SIG-M5 treated with dmso at 0.1 percent for 504 hours (cell line): ENCODE measurements at regions not wholly inside any gene's neighbourhood (a gene's known extent, or its start where the extent isn't known, plus 50 kb on each side); places are given as distances from the start of the nearest gene placed in this dataset.

ENCODE experiments used
- DNase-seq: peaks from one replicate; lab custom pipeline; 2025; ENCODE audit not compliant: unreplicated experiment; lab: John Stamatoyannopoulos, UW

DNA sequence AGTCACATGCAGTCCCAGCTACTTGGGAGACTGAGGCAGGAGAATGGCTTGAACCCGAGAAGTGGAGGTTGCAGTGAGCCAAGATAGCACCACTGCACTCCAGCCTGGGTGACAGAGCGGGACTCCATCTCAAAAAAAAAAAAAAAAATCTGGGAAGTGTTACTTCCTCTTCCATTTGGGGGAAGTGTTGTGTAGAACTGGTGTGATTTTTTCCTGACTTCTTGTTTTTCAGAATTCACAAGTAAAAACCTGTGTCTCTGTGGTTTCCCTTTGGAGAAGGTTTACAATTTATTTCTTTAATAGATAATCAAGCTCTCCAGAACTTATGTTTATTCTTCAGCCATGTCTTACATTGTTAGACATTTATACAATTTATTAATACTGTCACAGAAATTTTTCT lies 396.1 kb downstream of the BRD1 start:
- no peak for DNase-seq

DNA sequence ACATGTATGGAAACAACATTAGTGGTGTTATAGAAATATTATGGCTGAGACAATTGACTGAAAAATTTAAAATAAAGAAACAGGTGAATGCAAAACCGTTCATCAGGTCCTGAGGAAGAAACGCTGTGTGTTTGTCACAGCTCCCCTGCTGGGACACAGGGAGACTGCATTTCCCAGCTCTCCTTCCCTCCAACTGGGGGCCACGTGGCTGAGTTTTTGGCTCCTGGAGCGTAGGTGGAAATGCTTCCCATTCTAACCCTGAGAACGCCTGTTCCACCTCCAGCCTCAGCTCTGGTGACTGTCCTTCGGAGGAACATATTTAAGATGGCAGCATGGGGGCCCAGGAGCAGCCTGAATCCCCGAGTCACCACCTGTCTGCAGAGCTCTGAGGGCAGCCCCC lies 398.6 kb downstream of the BRD1 start:
- DNase-seq = no peak

DNA sequence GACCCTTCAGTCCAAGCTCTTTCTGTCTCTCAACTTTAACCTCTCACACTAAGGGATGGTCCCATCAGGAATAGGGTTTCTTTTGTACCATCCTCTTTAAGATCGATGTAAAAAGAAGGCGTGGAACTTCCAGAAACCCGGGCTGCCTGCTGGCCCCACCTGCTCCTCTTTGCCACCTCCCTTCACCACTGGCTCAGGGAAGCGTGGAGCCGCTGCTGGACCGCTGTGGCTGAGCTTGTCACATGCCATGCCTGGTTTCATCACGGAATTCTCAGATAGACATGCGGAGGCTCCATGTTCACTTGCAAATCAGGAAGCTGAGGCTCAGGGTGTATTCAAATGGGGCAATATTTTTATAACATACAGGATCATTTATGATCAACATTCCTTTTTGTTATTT lies 399.7 kb downstream of the BRD1 start:
- DNase-seq = no peak

DNA sequence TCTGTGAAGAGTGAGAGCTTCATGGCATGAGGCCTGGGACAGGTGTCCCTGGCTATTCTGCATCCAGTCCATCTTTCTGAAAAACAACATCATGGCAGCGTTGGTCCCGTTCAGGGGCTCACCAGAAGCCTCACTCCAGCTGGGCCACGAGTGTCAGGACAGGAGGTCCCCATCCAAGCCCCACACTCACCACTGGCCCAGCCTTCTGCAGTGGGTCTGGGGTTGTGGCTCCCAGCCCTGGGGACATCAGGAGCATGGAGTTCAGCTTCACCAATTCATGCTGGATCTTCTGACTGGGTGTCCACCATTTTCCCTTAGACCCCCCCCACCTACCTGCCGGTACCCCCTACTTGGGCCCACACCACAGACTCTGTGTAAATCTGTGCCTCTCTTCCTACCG lies 400.3 kb downstream of the BRD1 start:
- DNase-seq = no peak

DNA sequence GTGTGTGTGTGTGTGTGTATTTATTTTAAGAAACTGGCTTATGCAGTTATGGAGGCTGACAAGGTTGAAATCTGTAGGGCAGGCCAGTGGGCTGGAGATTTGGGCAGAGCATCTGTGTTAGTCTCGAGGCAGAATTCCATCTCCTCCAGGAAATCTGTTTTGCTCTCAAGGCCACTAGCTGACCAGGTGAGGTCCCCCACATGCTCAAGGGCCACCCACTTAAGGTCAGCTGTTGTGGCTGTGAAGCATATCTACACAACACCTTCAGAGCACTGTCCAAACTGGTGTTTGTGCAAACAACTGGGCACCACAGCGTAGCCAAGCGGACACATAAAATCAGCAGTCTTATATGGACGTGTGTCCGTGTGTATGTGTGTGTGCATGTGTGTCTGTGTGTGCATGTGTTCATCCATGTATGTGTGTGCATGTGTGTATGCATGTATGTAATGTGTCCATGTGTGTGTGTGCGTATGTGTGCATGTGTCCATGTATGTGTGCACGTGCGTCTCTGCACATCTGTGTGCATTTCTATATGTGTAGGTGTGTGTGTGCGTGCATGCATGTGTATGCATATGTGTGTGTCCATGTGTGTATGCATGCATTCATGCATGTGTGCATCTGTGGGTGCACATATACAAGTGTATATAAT lies 400.9 kb downstream of the BRD1 start:
- no peak for DNase-seq

DNA sequence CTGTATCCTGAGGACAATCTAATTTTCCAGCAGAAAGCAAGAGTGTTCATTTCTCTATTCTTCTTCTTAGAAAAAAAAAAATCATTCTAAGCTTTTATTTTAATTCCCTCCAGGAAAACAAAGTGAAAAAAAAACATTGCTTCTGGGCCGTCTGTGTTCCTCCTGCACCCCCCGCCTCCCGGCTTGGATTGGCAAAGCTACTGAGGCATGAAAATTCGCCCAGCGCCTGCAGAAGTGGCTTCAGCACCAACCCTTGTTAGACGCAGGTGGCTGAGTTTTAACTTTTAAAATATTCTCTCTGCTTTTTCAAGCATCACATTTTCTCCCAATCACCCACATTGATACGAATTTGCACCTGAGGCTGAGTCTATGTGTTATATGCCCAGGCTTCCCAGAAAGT lies 401.6 kb downstream of the BRD1 start:
- DNase-seq = no peak

DNA sequence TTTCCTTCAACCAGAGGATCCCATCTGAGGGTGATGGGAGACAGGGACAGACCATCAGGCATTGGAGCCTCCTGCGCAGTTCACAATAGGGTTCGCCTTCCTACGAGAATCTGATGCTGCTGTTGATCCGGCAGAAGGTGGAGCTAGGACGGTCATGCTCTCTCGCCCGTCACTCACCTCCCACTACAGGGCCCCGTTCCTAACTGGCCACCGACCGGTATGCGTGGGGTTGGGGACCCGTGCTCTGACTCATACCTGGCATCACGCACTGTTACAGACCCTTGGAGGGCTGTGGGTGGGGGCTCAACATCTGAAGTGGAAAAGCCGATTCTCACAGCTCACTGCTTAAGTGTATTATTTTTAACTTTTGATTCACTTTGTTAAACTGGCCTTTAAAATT lies 402.3 kb downstream of the BRD1 start:
- no peak for DNase-seq

DNA sequence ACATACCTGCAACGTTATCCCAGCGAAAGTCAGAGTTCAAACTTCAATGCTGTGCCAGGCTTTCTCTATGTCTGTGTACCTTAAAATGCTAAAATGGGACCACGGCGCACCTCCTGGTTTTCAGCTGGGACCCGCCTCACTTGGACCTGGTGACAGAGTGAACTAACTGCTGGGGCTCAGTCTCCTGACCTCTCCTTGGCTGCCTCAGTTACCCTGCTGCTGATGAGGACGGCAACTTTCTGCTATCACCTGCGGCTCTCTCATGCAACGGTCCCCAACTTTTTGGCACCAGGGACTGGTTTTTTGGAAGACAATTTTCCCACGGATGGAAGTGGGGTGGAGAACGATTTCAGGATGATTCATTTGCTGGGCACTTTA lies 402.8 kb downstream of the BRD1 start:
- DNase-seq = no peak

DNA sequence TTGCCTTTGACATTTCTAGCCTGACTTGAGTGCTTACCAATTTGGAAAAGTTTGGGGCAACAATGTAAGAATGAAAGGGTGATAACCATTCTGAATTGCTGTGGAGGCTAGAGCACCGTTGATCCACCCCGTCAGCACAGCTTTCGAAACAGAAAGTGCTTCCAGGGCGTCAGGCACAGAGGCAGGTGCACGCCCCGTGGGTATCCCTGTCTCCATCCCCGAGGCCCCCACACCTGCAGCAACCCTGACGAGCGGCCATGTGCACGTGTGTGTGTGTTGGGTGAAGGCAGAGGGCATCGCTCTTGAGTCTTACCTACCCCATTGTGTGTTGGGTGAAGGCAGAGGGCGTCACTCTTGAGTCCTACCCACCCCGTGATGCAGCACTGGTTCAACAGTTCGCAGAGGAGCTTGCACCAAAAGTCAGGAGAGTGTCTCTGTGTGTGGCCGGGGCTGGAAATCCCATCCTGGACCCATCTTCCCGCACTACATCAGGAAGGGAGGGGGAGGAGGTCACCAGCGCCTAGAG lies 404.5 kb downstream of the BRD1 start:
- no peak for DNase-seq

DNA sequence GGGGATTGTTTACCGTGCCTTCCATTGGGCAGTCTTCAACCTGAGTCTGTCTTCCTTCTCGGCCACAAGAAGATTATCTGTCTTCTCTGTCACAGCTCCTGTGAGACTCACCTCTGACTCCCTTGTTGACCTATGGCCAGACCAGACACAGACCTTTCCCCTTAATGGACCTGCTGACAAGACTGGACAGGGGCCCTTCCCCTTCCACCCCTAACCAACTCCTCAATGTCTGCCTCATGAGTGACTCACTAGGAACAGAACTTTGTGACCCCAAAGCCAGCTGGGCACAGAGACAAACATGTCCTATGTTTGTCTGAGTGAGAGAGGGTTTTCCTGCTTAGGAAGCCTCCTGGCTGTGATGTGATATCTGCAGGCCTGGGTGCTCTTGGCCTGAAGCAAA lies 405.0 kb downstream of the BRD1 start:
- no peak for DNase-seq

DNA sequence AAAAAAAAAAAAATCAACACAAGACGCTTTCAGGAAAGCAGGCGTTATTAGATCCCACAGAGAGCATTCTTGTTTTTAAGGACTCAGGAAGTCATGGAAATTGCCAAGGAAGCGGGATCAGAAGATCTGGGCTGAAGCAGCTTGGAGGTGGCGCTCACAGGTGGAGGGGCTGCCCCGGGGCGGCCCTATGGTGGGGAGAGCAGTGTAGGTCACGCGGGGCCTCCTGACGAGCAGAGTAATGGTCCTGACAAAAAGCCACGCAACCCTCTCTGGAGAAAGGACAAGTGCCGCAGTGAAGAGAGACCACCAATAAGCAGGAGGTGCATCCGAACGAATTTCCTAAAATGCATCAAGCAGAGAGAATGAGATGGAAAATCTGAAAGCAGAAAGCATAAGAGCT lies 407.0 kb downstream of the BRD1 start:
- DNase-seq = no peak

DNA sequence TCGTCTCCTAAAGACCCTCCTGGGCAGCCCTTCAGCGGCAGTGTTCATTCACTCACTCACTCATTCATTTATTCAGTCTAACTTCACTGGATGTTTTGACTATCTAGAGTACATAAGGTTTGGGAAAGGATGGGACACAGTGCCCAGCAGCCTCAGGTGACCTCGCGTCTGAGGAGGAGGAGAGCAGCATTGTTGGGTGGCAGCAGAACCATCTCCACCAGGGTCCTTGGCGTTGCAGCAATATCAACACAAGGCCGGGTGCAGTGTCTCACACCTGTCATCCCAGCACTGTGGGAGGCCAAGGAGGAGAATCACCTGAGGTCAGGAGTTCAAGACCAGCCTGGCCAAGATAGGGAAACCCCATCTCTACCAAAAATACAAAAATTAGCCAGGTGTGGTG lies 408.0 kb downstream of the BRD1 start:
- DNase-seq = no peak

DNA sequence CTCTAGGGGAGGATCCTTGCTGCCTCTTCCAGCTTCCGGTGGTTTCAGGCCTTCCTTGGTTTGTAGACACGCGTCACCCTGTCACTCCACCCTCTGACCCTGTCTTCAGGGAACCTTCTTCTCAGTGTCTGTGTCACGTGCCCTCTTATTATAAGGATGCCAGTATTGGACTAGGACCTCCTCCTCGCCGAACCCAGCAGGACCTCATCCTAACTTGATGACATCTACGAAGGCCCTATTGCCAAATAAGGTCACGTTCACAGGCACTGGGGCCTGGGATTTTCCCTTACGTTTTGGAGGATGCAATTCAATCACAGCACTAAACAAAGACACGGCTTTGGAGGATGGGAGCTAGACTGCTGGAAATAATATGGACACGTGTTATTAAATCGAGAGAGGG lies 408.7 kb downstream of the BRD1 start:
- no peak for DNase-seq

DNA sequence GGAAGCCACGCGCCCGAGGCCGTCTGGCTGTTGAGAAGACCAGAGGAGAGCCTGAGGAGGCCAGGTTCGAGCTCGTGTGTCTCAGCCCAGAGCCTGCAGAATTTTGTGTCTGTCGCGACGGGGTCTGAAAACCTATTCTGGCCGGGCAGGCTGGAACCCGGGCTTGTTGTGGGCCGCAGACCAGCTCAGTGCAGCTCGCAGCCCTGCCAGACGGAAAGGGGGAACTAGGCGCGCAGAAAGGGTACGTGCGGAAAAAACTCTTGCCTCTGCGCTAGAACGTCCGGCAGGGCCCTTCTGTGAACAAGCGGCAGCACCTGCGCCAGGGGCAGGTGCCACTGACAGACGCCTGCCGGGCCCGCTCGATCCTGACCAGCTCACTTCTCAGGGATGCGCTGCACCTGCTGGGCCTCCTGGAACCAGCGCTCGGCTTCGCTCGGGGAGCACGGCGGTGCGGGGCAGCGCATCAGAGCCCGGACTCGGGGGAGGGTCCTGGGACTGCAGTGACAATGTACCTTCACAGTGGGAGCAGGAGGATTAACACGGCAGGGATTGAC lies 409.3 kb downstream of the BRD1 start:
- DNase-seq = no peak

DNA sequence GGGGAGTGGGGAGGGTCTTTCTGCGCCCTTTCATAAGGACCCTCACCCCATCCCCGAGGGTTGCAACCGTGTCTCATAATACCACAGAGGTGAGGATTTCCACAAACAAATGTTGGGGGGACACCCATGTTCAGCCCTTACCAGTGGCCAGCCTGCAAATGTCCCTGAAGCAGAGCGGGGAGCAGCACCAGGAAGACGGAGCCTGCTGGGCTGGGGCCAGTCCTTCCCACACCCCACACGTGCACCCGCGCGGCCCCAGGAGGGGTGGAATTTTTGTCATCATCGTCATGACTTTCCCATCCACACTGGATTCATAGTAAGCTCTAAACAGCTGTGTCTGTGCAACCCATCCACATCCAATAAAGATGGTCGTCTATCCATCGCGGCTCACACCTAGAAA lies 409.8 kb downstream of the BRD1 start:
- no peak for DNase-seq

DNA sequence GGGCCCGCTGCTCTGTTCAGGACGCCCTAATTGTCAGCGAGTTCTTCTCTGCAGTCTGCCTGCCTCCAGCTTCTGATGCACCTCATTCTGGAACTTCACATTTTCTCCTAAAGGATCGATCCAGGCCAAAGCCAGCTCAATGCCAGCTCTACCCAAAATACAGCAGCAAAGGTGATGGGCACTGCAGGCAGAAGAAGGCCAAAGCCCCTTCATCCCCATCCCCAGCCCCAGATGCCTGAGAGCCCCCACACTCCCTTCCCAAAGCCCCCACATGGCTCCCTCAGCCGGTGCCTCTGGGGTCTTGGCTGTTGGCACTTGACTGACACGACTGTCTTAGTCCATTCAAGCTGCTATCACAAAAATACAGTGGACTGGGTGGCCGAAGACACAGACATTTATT lies 410.3 kb downstream of the BRD1 start:
- DNase-seq = no peak

DNA sequence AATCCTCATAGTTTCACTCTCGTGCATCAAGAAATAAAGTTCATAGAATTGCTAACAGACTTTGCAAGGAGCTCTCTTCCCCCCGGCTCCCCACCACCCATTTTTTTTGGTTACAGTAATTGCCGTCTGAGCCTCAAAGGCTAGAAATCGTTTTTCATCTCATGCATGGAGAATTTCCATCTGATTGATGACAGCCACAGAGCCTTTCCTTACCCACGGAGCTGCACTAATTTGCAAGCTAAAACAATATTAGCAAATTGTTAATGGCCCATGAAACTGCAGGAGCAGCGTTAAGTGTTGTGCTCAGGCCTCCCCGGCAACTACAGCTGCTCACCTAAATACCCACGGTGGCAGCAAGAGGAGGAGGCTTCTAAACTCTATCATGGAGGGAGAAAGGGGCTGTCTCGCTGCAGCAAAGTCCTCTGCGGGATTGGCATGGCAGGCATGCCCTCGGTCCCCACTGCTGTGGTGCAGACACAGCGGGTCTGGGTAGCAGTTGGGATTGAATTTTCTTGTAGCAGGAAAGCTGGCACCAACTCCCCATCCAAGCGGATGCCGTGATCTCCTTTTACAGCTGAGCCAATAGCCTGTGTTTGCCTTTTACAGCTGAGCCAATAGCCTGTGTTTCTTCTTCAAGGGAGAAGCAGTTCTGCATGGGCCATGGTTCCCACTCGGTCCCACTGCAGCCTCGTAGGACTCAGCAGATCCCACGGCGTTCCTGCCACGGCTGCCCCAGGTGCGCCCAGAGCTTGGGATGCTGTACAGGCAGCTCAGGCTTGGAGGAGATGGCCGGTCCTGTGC lies 412.3 kb downstream of the BRD1 start:
- no peak for DNase-seq

DNA sequence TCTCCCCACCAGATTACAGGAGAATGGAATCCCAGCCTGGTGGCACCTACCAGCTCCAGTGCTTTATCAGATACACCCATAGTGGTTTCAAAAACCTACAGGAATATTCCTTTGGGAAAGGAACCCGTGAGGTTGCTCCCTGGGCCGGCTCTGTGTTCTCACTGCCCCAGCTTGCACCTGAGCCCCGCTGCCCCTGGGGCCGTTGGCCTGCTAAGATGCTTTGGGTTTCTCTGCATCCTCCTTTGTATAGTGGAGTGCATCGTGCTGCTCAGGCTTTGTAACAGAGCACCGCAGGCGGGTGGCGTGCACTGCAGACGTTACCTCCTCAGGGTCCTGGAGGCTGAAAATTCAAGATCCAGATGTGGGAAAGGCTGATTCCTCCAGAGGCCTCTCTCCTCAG lies 414.1 kb downstream of the BRD1 start:
- DNase-seq = no peak

DNA sequence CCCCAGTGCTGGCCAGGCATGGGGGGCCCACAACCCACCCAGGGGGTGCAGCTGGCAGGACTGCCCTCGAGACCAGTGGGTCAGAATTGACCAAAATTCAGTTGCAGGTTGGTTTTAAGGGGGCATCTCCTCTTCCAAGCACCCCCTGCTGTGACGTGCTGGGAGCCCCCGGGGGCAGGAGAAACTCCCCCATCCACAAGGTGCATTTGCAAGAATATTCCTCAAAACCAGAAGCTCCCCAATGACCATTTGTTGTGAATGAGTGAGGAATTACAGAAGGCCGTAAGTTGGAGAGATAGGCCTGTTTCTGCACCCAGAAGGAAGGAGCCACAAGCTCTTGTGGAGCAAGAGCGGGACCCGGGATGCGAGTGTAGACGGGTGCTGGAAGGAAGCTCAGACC lies 414.5 kb downstream of the BRD1 start:
- DNase-seq = no peak

DNA sequence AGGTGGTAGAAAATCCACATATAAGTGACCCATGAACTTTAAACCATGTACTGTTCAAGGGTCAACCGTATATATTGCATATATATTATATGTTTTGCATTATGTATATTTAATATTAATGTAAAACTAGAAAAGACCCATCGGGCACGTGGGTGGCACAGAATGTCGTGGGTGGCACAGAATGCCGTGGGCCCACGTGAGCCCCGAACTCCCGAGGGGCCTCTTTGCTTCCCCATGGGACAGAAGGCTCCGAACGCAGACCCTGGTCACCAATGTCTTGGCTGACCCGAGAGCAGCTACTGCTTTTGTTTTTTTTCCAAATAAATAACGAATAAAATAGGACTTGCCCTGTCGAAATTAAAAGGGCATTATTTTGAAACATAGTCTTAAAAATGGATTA lies 415.4 kb downstream of the BRD1 start:
- DNase-seq = no peak

DNA sequence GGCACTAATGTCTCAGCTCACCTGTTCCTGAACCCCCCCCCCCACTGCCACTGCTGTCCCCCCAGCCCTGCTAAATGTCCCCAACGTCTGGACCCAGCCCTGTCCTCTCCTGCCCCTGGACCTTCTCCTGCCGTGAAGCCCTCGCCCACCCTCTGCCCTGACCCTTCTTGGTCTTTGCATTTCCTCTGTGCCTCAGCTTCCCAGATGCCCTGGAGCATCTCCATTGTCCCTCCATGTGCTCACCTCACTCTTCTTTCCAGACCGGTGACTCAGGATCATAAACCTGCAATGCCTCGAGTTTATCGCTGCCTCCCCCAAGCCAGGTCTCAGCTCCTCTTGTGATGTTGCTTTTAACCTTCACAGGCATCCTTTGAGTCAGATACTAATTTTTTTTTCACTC lies 416.4 kb downstream of the BRD1 start:
- DNase-seq = no peak

DNA sequence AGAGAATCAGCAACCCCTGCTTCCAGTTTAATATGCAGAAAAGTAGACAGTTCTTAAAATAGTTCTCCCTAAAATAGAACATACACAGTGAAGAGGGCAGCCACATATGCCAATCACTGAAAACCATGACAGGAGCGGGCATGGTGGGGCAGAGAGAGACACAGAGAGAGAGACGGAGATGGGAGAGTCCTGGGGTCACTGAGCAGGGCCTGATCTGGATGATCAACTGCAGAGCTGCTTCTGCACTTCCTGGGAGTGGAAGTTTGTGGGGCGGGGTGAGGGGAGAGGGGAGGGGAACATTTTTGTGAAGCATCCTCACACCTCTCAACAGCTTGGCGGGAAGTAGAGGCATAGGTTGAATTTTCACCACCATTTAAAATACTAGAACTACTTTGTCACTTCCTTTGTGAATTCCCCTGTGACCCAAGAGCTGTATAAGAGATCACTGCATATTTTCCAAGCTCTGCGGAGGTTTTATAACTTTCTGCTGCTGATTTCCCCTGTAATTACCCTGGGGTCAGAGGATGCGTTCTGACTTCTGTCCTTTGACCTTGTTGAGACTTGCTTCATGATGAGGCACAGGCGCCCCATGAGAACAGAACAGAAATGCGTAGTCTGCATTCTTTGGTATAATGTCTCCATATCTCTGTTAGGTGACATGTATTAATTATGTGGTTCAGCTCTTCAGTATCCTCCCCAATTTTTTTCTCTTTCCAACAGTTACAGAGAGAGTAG lies 419.4 kb downstream of the BRD1 start:
- no peak for DNase-seq
